Mesothelial cell of epicardium (in vitro differentiated cells): ENCODE measurements at regions not wholly inside any gene's neighbourhood (a gene's known extent, or its start where the extent isn't known, plus 50 kb on each side); places are given as distances from the start of the nearest gene placed in this dataset.
A peak's percentile ranks its signal among the peaks of the same experiment; 100 is the strongest.

Experiments
- DNase-seq, 2 experiments: peaks; one replicate each; pipeline ENCODE4 v3.0.0; 2021; ENCODE audit warnings: low spot score in 2 of 2; ENCODE audit not compliant: unreplicated experiment in 2 of 2
- H3K27ac Mint-ChIP-seq: 2 replicates; pipeline ENCODE4 v1.8.0; 2021; ENCODE audit warnings: mixed read lengths
- H3K27me3 Mint-ChIP-seq: 2 replicates; pipeline ENCODE4 v1.8.0; 2021; ENCODE audit warnings: low read depth, mixed read lengths
- H3K36me3 Mint-ChIP-seq: 2 replicates; pipeline ENCODE4 v1.8.0; 2021; ENCODE audit warnings: mixed read lengths
- H3K4me1 Mint-ChIP-seq: 2 replicates; pipeline ENCODE4 v1.8.0; 2021; ENCODE audit warnings: mixed read lengths
- H3K4me3 Mint-ChIP-seq: 2 replicates; pipeline ENCODE4 v1.8.0; 2021; ENCODE audit warnings: mild to moderate bottlenecking, moderate library complexity, mixed read lengths
- H3K9me3 Mint-ChIP-seq: 2 replicates; pipeline ENCODE4 v1.8.0; 2021; ENCODE audit warnings: mixed read lengths
- TF ChIP-seq, protein P1 (sequence below): fragments of 200-600 bp; sonication (generic); IDR thresholded peaks from one replicate; pipeline ENCODE4 v1.5.0; 2021; ENCODE audit warnings: antibody characterized with exemption; ENCODE audit not compliant: unreplicated experiment

DNA sequence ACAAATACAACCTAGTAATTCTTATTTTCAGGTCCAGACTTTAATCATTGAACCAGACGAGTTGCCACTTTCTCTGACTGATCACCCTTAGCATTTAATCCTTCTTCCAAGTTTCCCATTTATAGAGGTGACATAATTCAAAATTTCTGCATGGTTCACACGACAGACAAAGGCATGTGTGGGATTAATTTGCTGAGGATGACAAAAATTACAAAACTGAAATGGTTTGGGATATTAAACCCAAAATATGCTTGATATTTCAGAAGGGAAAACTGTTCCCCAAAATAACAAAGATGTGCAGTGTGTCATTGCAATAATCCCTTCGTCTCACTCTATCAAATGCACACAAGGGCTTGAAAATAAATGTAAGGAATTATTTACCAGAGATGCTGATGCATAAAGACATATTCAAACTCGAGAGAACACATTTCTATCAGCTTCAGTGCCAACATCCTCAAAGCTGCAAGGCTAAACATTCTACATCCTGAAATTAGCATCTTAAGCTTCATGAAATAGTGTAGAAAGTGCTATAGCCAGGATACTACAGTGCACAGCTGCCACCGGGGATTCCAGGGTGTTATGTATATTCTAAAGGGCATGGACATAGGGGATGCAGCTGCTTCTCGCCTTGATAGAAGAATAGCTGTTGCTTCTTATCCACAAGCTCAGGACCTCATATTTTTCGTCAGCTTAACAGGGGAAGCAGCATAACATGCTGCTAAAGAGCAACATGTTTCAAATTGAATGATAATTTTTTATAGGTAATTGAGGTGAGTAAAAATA is 198.7 kb upstream of the SLITRK1 start:
- Mint-ChIP-seq H3K4me3 (no peak overlapping the region), H3K9me3 (no peaks in the 10 kb centered on the region), H3K27ac (no peak overlapping the region), H3K36me3 (no peaks in the 10 kb centered on the region), H3K27me3 (no peaks in the 10 kb centered on the region), H3K4me1 (peaks cover 12% of the 10 kb centered on the region)
- TF ChIP-seq, protein P1, sequence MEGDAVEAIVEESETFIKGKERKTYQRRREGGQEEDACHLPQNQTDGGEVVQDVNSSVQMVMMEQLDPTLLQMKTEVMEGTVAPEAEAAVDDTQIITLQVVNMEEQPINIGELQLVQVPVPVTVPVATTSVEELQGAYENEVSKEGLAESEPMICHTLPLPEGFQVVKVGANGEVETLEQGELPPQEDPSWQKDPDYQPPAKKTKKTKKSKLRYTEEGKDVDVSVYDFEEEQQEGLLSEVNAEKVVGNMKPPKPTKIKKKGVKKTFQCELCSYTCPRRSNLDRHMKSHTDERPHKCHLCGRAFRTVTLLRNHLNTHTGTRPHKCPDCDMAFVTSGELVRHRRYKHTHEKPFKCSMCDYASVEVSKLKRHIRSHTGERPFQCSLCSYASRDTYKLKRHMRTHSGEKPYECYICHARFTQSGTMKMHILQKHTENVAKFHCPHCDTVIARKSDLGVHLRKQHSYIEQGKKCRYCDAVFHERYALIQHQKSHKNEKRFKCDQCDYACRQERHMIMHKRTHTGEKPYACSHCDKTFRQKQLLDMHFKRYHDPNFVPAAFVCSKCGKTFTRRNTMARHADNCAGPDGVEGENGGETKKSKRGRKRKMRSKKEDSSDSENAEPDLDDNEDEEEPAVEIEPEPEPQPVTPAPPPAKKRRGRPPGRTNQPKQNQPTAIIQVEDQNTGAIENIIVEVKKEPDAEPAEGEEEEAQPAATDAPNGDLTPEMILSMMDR, result no peak
- DNase-seq, result no peak

DNA sequence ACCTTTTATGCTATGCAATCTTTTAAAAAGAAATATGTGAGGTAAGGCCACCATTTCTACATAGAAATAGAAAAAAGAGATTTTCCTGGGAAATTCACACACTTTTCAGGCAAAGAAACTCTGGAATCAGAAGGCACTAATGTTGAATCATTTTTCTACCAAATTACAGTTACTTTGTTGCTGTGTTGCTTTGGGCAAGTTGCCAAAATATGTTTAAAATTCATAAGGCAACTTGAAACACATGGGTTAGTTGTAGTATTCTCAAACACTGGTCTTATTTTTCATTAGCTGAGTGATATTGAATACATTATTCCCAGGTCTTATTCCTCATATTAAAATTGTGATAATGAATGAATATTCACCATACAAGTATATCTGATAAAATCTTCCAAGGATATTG is 195.0 kb upstream of the SLITRK1 start:
- H3K27ac Mint-ChIP-seq, result peak overlapping the region; percentile 28
- H3K27me3 Mint-ChIP-seq, result no peaks in the 10 kb centered on the region
- TF ChIP-seq, protein P1, result no peak
- no peak for DNase-seq
- H3K4me3 Mint-ChIP-seq, result no peak overlapping the region
- H3K9me3 Mint-ChIP-seq, result no peaks in the 10 kb centered on the region
- peaks cover 9% of the 10 kb centered on the region for H3K4me1 Mint-ChIP-seq
- no peaks in the 10 kb centered on the region for H3K36me3 Mint-ChIP-seq

DNA sequence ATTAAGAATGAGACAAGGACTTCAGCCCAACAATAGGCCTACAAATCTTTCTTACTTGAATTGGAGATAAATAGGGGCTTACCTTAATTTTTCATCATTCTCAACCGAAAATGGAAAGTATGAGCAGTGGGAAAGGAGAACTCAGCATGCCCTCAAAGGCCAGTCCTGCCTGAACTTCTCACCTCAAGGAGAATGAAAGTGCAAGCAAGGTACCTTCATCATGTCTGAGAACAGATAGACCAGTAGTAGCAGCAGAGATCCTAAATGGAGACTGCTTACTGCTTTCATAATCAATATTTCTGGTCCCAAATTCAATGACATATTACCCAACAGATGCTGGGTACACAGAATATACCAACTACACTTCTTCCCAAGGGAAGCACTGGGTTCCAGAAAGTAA is 194.0 kb upstream of the SLITRK1 start:
- no peak overlapping the region for H3K4me3 Mint-ChIP-seq
- no peaks in the 10 kb centered on the region for H3K9me3 Mint-ChIP-seq
- no peak overlapping the region for H3K27ac Mint-ChIP-seq
- peaks cover 9% of the 10 kb centered on the region for H3K4me1 Mint-ChIP-seq
- no peaks in the 10 kb centered on the region for H3K36me3 Mint-ChIP-seq
- H3K27me3 Mint-ChIP-seq, result no peaks in the 10 kb centered on the region
- no peak for DNase-seq
- TF ChIP-seq, protein P1, result no peak

DNA sequence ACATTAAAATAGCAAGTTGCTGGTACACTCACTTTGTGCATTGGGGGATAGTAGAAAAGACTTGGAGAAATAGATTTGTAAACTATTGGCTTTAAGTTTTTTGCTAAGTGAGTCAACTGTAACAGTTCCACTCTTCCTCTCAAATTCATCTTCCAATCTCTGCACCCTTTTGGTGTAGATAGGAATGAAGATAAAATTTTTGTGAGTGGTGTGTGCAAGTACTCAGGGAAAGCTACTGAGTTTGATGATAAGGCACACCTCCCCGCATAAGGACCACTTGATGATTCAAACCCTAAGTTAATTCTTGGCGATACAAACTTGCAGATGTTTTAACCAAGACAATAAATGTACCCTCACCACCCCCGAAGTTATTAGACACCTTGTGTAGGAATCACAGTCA is 168.3 kb upstream of the SLITRK1 start:
- no peak for DNase-seq
- Mint-ChIP-seq H3K27me3 (no peaks in the 10 kb centered on the region), H3K36me3 (no peaks in the 10 kb centered on the region)

DNA sequence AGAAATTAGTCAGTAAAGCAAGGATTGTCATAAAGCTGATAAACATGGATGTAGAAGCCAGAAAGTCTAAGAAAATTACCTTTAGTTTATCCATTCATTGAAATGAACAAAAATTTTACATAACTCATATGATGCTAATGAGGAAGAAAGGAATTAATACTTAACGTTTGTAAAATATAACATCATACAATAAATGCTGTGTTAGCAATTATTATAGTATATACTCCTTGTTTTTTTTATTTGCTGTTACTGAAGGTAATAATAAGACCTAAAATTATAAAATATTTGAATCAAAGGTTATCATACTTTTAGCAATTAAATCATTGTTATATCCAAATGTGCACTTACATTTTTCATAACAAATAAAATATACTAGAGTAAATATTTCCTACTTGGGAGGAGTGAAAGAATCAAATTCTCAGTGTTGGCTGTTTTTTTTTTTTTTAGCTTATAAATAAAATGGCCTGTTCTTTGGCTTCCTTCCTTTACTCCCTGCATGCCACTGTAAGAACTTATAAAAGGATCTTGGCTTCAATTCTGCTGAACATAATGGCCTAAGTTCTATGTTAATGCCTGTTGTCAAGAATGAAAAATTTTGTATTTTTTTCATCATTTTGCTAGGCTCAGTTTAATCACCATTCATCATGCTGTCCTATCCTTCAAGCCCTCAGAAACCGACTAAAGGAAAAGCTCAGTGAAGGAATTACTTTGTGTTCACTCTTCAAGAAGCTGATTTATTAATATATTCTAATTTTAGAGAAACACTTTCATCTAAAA is 167.4 kb upstream of the SLITRK1 start:
- no peak for DNase-seq
- peaks cover 8% of the 10 kb centered on the region for H3K9me3 Mint-ChIP-seq
- no peaks in the 10 kb centered on the region for H3K27me3 Mint-ChIP-seq
- no peak overlapping the region for H3K27ac Mint-ChIP-seq
- no peaks in the 10 kb centered on the region for H3K36me3 Mint-ChIP-seq
- H3K4me1 Mint-ChIP-seq, result peaks cover 5% of the 10 kb centered on the region
- TF ChIP-seq, protein P1, result no peak
- H3K4me3 Mint-ChIP-seq, result no peak overlapping the region

More for the DNA sequence above, 168.3 kb upstream of the SLITRK1 start:
- no peak overlapping the region for H3K27ac Mint-ChIP-seq
- TF ChIP-seq, protein P1, result no peak
- peaks cover 15% of the 10 kb centered on the region for H3K9me3 Mint-ChIP-seq
- H3K4me1 Mint-ChIP-seq, result peaks cover 2% of the 10 kb centered on the region
- H3K4me3 Mint-ChIP-seq, result no peak overlapping the region
